Stimulated activated naive CD8-positive, alpha-beta T cell treated with anti-CD3 and anti-CD28 coated beads, Interleukin-15, Interleukin-2, amounts not matched to agents 100 U/mL and 50 U/mL, for 24 hours (primary cell): ENCODE measurements at regions not wholly inside any gene's neighbourhood (a gene's known extent, or its start where the extent isn't known, plus 50 kb on each side); places are given as distances from the start of the nearest gene placed in this dataset.

ENCODE experiments used
- ATAC-seq: fragments of 150-1000 bp; cut with Tn5 transposase; one replicate; pipeline ENCODE4 v1.10.0; 2021
- DNase-seq: peaks from one replicate; pipeline ENCODE4 v3.0.0; 2021

GRCh38 chr18:64311859-64312258 is 163.0 kb upstream of the LINC00305 start:
- ATAC-seq = no peak
- no peak for DNase-seq

- no peak for ATAC-seq
- DNase-seq = no peak
Measured at GRCh38 chr18:64295839-64296238, 147.0 kb upstream of the LINC00305 start.

- DNase-seq (no peak), ATAC-seq (no peak)
Measured at GRCh38 chr18:64294967-64295366, 146.1 kb upstream of the LINC00305 start.

- DNase-seq = no peak
- no peak for ATAC-seq
Measured at GRCh38 chr18:64288432-64288831, 139.5 kb upstream of the LINC00305 start.

GRCh38 chr18:64287926-64288325 is 139.0 kb upstream of the LINC00305 start:
- DNase-seq = no peak
- ATAC-seq = no peak

GRCh38 chr18:64283059-64283458 is 134.2 kb upstream of the LINC00305 start:
- DNase-seq (no peak), ATAC-seq (no peak)

- DNase-seq (no peak), ATAC-seq (no peak)
Measured at GRCh38 chr18:64278026-64278425, 129.1 kb upstream of the LINC00305 start.

- no peak for ATAC-seq
- no peak for DNase-seq
Measured at GRCh38 chr18:64276311-64277090, 127.6 kb upstream of the LINC00305 start.

- DNase-seq = no peak
- ATAC-seq = no peak
Measured at GRCh38 chr18:64275593-64276300, 126.9 kb upstream of the LINC00305 start.

GRCh38 chr18:64273724-64274123 is 124.8 kb upstream of the LINC00305 start:
- ATAC-seq = no peak
- DNase-seq = no peak

- no peak for DNase-seq
Measured at GRCh38 chr18:64271975-64272659, 123.2 kb upstream of the LINC00305 start.

GRCh38 chr18:64271246-64271645 is 122.4 kb upstream of the LINC00305 start:
- ATAC-seq (no peak), DNase-seq (no peak)

More at GRCh38 chr18:64271975-64272659, 123.2 kb upstream of the LINC00305 start:
- no peak for ATAC-seq

- DNase-seq = no peak
- no peak for ATAC-seq
Measured at GRCh38 chr18:64270608-64271007, 121.7 kb upstream of the LINC00305 start.

- DNase-seq = no peak
Measured at GRCh38 chr18:64270121-64270520, 121.2 kb upstream of the LINC00305 start.

GRCh38 chr18:64264171-64264570 is 115.3 kb upstream of the LINC00305 start:
- no peak for DNase-seq

More at GRCh38 chr18:64270121-64270520, 121.2 kb upstream of the LINC00305 start:
- ATAC-seq = no peak

GRCh38 chr18:64260810-64261209 is 111.9 kb upstream of the LINC00305 start:
- ATAC-seq (no peak), DNase-seq (no peak)

More at GRCh38 chr18:64264171-64264570, 115.3 kb upstream of the LINC00305 start:
- no peak for ATAC-seq

GRCh38 chr18:64259871-64260270 is 111.0 kb upstream of the LINC00305 start:
- no peak for ATAC-seq

GRCh38 chr18:64258111-64258650 is 109.3 kb upstream of the LINC00305 start:
- no peak for ATAC-seq

More at GRCh38 chr18:64259871-64260270, 111.0 kb upstream of the LINC00305 start:
- no peak for DNase-seq

GRCh38 chr18:64254399-64255093 is 105.7 kb upstream of the LINC00305 start:
- DNase-seq (no peak), ATAC-seq (no peak)

More at GRCh38 chr18:64258111-64258650, 109.3 kb upstream of the LINC00305 start:
- no peak for DNase-seq

- DNase-seq (no peak), ATAC-seq (no peak)
Measured at GRCh38 chr18:64253873-64254272, 105.0 kb upstream of the LINC00305 start.

GRCh38 chr18:64253222-64253621 is 104.3 kb upstream of the LINC00305 start:
- DNase-seq (no peak), ATAC-seq (no peak)

GRCh38 chr18:64248836-64249235 is 99.9 kb upstream of the LINC00305 start:
- DNase-seq (no peak), ATAC-seq (no peak)
